ENCODE measurements at regions not wholly inside any gene's neighbourhood (a gene's known extent, or its start where the extent isn't known, plus 50 kb on each side); places are given as distances from the start of the nearest gene placed in this dataset.

GRCh38 chr4:115353370-115353769 is 239.9 kb upstream of the NDST4 start:
- DNase-seq (ENCODE audit: low read depth in 2 of 2): no peak

GRCh38 chr4:115343171-115343570 is 229.8 kb upstream of the NDST4 start:
- DNase-seq (ENCODE audit: low read depth in 2 of 2): no peak

- no peak for DNase-seq (ENCODE audit: low read depth in 2 of 2)
Measured at GRCh38 chr4:115334736-115335411, 221.5 kb upstream of the NDST4 start.

- DNase-seq (ENCODE audit: low read depth in 2 of 2): no peak
Measured at GRCh38 chr4:115332078-115332477, 218.7 kb upstream of the NDST4 start.

- no peak for DNase-seq (ENCODE audit: low read depth in 2 of 2)
Measured at GRCh38 chr4:115331241-115331640, 217.8 kb upstream of the NDST4 start.

- no peak for DNase-seq (ENCODE audit: low read depth in 2 of 2)
Measured at GRCh38 chr4:115325836-115326235, 212.4 kb upstream of the NDST4 start.

- no peak for DNase-seq (ENCODE audit: low read depth in 2 of 2)
Measured at GRCh38 chr4:115323106-115323707, 209.8 kb upstream of the NDST4 start.

- DNase-seq (ENCODE audit: low read depth in 2 of 2): no peak
Measured at GRCh38 chr4:115315182-115315581, 201.8 kb upstream of the NDST4 start.

GRCh38 chr4:115310641-115311040 is 197.2 kb upstream of the NDST4 start:
- DNase-seq (ENCODE audit: low read depth in 2 of 2): no peak

GRCh38 chr4:115294717-115295116 is 181.3 kb upstream of the NDST4 start:
- no peak for DNase-seq (ENCODE audit: low read depth in 2 of 2)

GRCh38 chr4:115293093-115293462 is 179.7 kb upstream of the NDST4 start:
- no peak for DNase-seq (ENCODE audit: low read depth in 2 of 2)

- no peak for DNase-seq (ENCODE audit: low read depth in 2 of 2)
Measured at GRCh38 chr4:115292320-115293092, 179.1 kb upstream of the NDST4 start.

GRCh38 chr4:115287426-115287825 is 174.0 kb upstream of the NDST4 start:
- no peak for DNase-seq (ENCODE audit: low read depth in 2 of 2)

- no peak for DNase-seq (ENCODE audit: low read depth in 2 of 2)
Measured at GRCh38 chr4:115279330-115279729, 165.9 kb upstream of the NDST4 start.

- DNase-seq (ENCODE audit: low read depth in 2 of 2): no peak
Measured at GRCh38 chr4:115278830-115279229, 165.4 kb upstream of the NDST4 start.

GRCh38 chr4:115275615-115276014 is 162.2 kb upstream of the NDST4 start:
- DNase-seq (ENCODE audit: low read depth in 2 of 2): no peak

- DNase-seq (ENCODE audit: low read depth in 2 of 2): no peak
Measured at GRCh38 chr4:115274545-115274944, 161.1 kb upstream of the NDST4 start.

- no peak for DNase-seq (ENCODE audit: low read depth in 2 of 2)
Measured at GRCh38 chr4:115272594-115272993, 159.2 kb upstream of the NDST4 start.

GRCh38 chr4:115272185-115272584 is 158.8 kb upstream of the NDST4 start:
- no peak for DNase-seq (ENCODE audit: low read depth in 2 of 2)

- DNase-seq (ENCODE audit: low read depth in 2 of 2): no peak
Measured at GRCh38 chr4:115260195-115260594, 146.8 kb upstream of the NDST4 start.

GRCh38 chr4:115259642-115260041 is 146.2 kb upstream of the NDST4 start:
- no peak for DNase-seq (ENCODE audit: low read depth in 2 of 2)

GRCh38 chr4:115249808-115250207 is 136.4 kb upstream of the NDST4 start:
- DNase-seq (ENCODE audit: low read depth in 2 of 2): no peak
